ENCODE measurements at regions not wholly inside any gene's neighbourhood (a gene's known extent, or its start where the extent isn't known, plus 50 kb on each side); places are given as distances from the start of the nearest gene placed in this dataset.

DNA sequence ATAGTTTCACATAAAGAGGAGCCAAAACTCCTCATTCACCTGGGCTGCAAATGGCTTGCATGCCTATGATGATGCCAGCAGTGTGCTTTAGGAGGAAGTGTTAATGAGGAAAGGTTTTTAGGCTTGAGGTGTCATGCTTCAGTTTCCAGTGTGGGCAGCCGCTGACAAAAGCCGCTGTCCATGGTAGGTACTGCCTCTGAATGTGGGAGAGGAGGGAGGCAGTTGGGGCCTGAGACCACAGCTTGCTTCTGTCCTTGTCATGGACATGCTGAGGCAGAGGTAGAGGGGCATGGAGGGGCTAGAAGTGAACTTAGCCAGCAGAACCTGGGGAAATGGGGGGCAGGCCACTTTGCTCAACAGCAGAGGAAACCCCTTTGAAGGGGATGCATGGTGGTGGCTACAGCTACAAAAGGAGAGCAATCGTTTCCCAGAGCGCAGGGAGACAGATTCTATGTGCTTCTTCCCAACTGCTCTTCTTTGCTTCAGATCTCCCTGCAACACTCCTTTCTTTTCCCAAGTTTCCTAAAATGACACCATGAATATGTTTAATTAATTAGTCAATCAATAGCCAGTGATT, 372.1 kb upstream of the CNR1 start:
- peak overlapping the region in 1 of 3 experiments; percentile 56; a peak in 1 of 7 replicates for H3K27ac Mint-ChIP-seq
- TF ChIP-seq, protein P1, sequence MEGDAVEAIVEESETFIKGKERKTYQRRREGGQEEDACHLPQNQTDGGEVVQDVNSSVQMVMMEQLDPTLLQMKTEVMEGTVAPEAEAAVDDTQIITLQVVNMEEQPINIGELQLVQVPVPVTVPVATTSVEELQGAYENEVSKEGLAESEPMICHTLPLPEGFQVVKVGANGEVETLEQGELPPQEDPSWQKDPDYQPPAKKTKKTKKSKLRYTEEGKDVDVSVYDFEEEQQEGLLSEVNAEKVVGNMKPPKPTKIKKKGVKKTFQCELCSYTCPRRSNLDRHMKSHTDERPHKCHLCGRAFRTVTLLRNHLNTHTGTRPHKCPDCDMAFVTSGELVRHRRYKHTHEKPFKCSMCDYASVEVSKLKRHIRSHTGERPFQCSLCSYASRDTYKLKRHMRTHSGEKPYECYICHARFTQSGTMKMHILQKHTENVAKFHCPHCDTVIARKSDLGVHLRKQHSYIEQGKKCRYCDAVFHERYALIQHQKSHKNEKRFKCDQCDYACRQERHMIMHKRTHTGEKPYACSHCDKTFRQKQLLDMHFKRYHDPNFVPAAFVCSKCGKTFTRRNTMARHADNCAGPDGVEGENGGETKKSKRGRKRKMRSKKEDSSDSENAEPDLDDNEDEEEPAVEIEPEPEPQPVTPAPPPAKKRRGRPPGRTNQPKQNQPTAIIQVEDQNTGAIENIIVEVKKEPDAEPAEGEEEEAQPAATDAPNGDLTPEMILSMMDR (conservative IDR thresholded peaks at IDR 0.05), result no peak
- no peaks in the 10 kb centered on the region for H3K9me3 ChIP-seq (ENCODE audit: control insufficient read depth, low read depth, low read length)
- H3K14ac ChIP-seq (ENCODE audit: insufficient read depth, low read length), result no peak overlapping the region
- H2BK5ac ChIP-seq (ENCODE audit: insufficient read length, low read length), result no peak overlapping the region
- H2BK15ac ChIP-seq (ENCODE audit: low read depth, low read length), result no peak overlapping the region
- H4K91ac ChIP-seq (ENCODE audit: insufficient read length, low read depth, low read length), result no peak overlapping the region
- peaks cover 20% of the 10 kb centered on the region for H3K27me3 Mint-ChIP-seq (ENCODE audit: low read depth)
- H3K9me3 Mint-ChIP-seq, result peaks cover 0 to 4% of the 10 kb centered on the region in 2 experiments; a peak in 3 of 5 replicates
- H2AK5ac ChIP-seq (ENCODE audit: insufficient read length, low read length), result no peak overlapping the region
- H3T11ph ChIP-seq (ENCODE audit: low read length), result no peak overlapping the region
- no peak overlapping the region for H3K23ac ChIP-seq (ENCODE audit: insufficient read length, low read depth, low read length)
- peaks cover 22% of the 10 kb centered on the region in 2 experiments for H3K4me1 Mint-ChIP-seq
- no peaks in the 10 kb centered on the region for H4K20me1 ChIP-seq (ENCODE audit: control insufficient read depth, insufficient read depth, insufficient read length)
- no peak overlapping the region for H4K8ac ChIP-seq (replicated peaks; ENCODE audit: insufficient read length, low read depth, low read length)
- H3K79me1 ChIP-seq (ENCODE audit: insufficient read depth, low read depth, low read length, poor library complexity, severe bottlenecking), result no peaks in the 10 kb centered on the region
- H3K56ac ChIP-seq (ENCODE audit: insufficient read length, low read depth, low read length), result no peak overlapping the region
- no peaks in the 10 kb centered on the region for H3K23me2 ChIP-seq (ENCODE audit: insufficient read length, low read depth, low read length, poor library complexity, severe bottlenecking)
- no peak overlapping the region for H2BK12ac ChIP-seq (ENCODE audit: insufficient read length, low read depth, low read length)
- no peak overlapping the region for H3K4me3 Mint-ChIP-seq
- no peak overlapping the region for H2BK120ac ChIP-seq (ENCODE audit: low read depth, low read length, poor library complexity, severe bottlenecking)
- no peak overlapping the region for H2BK20ac ChIP-seq (ENCODE audit: low read depth, low read length, poor library complexity, severe bottlenecking)
- H3K4me2 ChIP-seq (ENCODE audit: insufficient read depth, insufficient read length, low read length), result no peak overlapping the region
- no peaks in the 10 kb centered on the region for H3K79me2 ChIP-seq (ENCODE audit: insufficient read depth, low read length)
- H3K18ac ChIP-seq (ENCODE audit: insufficient read length, low read depth, low read length), result no peak overlapping the region
- no CpG with 5 or more reads among the region's 4 CpGs for WGBS (ENCODE audit: extremely low coverage, insufficient read length, low lambda C conversion rate)
- no peaks in the 10 kb centered on the region for H3K27me3 ChIP-seq (ENCODE audit: insufficient read depth, low read length)
- H3K4me1 ChIP-seq (ENCODE audit: insufficient read depth, low read length), result no peaks in the 10 kb centered on the region; the same call in 1 of the 2 replicates
- peak; percentile 68 for DNase-seq
- H4K5ac ChIP-seq (ENCODE audit: insufficient read length, low read depth, low read length), result no peak overlapping the region
- no peak overlapping the region for H3K27ac ChIP-seq (ENCODE audit: insufficient read length, low read depth, low read length)
- H3K36me3 Mint-ChIP-seq (ENCODE audit: insufficient read depth in 1 of 3, low read depth in 3 of 3), result 0 out of 7 replicates have a peak, but pooled peaks cover 0 to 2% (median 0%) of the 10 kb centered on the region in 3 experiments
- H2AFZ ChIP-seq (ENCODE audit: low read length), result no peak overlapping the region
- H3K4ac ChIP-seq (ENCODE audit: low read depth, low read length), result no peak overlapping the region
- no peak overlapping the region for H3K9ac ChIP-seq (ENCODE audit: extremely low read depth, insufficient read length, low read length)

Measured in H9 (cell line).